HCT116 (cell line): ENCODE measurements at regions not wholly inside any gene's neighbourhood (a gene's known extent, or its start where the extent isn't known, plus 50 kb on each side); places are given as distances from the start of the nearest gene placed in this dataset.

Experiments used
- ATAC-seq: fragments of 200-7000 bp; cut with Tn5 transposase; 2 replicates; pipeline ENCODE4 v1.9.1; 2020; ENCODE audit warnings: mild to moderate bottlenecking, moderate library complexity
- BruUV-seq: library from RNA; stranded (reverse); fragments of 400-500 nt; replicated peaks from 2 replicates; lab custom pipeline; 2021; lab: Mats Ljungman, UMichigan
- CTCF ChIA-PET: fragments of 300-600 bp; sonication (Branson Sonifier 250); formaldehyde crosslinking; loops from one replicate; lab custom pipeline; 2021; ENCODE audit warnings: antibody characterized with exemption; lab: Charles Lee
- POLR2A ChIA-PET: fragments of 300-600, 350-600 bp; sonication (Branson Sonifier 250); formaldehyde crosslinking; loops from one replicate; lab custom pipeline; 2021; ENCODE audit warnings: antibody characterized with exemption; lab: Charles Lee
- RAD21 ChIA-PET, 2 experiments: fragments of 300-600 bp; sonication (Branson Sonifier 250); formaldehyde crosslinking; loops; one replicate each; lab custom pipeline; 2023; ENCODE audit warnings: low total read pairs in 2 of 2; ENCODE audit not compliant: uncharacterized antibody in 2 of 2, unreplicated experiment in 2 of 2, low non-redundant PET in 1 of 2; lab: Charles Lee
- DNase-seq: peaks from one replicate; pipeline ENCODE4 v3.0.0-alpha.2; 2010; ENCODE audit warnings: low read depth, low spot score
- H2AFZ ChIP-seq: fragments of 200-600 bp; shearing (Covaris generic), sonication (generic); 2 replicates; pipeline ENCODE4 v1.6.1; 2017; ENCODE audit warnings: low read depth, mixed run types, mixed read lengths, antibody characterized with exemption, low read length; ENCODE audit not compliant: poor library complexity, severe bottlenecking
- H3K27ac ChIP-seq: 2 replicates; pipeline ENCODE4 v1.5.1; 2012; ENCODE audit warnings: low read depth, low read length
- H3K27me3 ChIP-seq: fragments of 200-600 bp; sonication (generic); 2 replicates; pipeline ENCODE4 v1.6.1; 2016; ENCODE audit warnings: mixed run types, low read length, mixed read lengths; ENCODE audit not compliant: insufficient read depth
- H3K36me3 ChIP-seq, 2 experiments: fragments of 200-500 bp in 1 of 2; fragments of 200-600 bp in 1 of 2; sonication (Bioruptor generic) in 1 of 2; sonication (generic) in 1 of 2; 2 replicates each; pipeline versions ENCODE4 v1.5.1 to v1.6.1; 2014 to 2016; ENCODE audit warnings: low read length in 2 of 2, inconsistent platforms in 1 of 2, mixed read lengths in 1 of 2, mixed run types in 1 of 2; ENCODE audit not compliant: insufficient read depth in 2 of 2, control insufficient read depth in 1 of 2
- H3K4me1 ChIP-seq, 2 experiments: fragments of 200-600 bp in 1 of 2; sonication (generic) in 1 of 2; 2 replicates each; pipeline versions ENCODE4 v1.5.1 to v1.6.1; 2012 to 2017; ENCODE audit warnings: low read length in 2 of 2, inconsistent platforms in 1 of 2, mild to moderate bottlenecking in 1 of 2, mixed read lengths in 1 of 2, mixed run types in 1 of 2, moderate library complexity in 1 of 2; ENCODE audit not compliant: insufficient read depth in 2 of 2, control insufficient read depth in 1 of 2
- H3K4me2 ChIP-seq: fragments of 200-600 bp; sonication (generic); 2 replicates; pipeline ENCODE4 v1.6.1; 2017; ENCODE audit warnings: mixed run types, low read length, mixed read lengths
- H3K4me3 ChIP-seq, 2 experiments: fragments of 200-600 bp in 1 of 2; sonication (generic) in 1 of 2; replicated peaks in 1 of 2; 2 replicates each; pipeline ENCODE4 v1.5.1; 2011 to 2016; ENCODE audit warnings: low read length in 2 of 2, control low read depth in 1 of 2, low read depth in 1 of 2, mild to moderate bottlenecking in 1 of 2, mixed read lengths in 1 of 2, mixed run types in 1 of 2
- H3K79me2 ChIP-seq: fragments of 200-600 bp; sonication (generic); 2 replicates; pipeline ENCODE4 v1.6.1; 2017; ENCODE audit warnings: mild to moderate bottlenecking, mixed run types, low read length, moderate library complexity, mixed read lengths; ENCODE audit not compliant: insufficient read depth
- H3K9ac ChIP-seq: fragments of 200-600 bp; sonication (generic); 2 replicates; pipeline ENCODE4 v1.6.1; 2016; ENCODE audit warnings: low read length, mixed read lengths
- H3K9me2 ChIP-seq: fragments of 200-600 bp; sonication (generic), shearing (Covaris generic); 2 replicates; pipeline ENCODE4 v1.6.1; 2017; ENCODE audit warnings: mixed run types, mild to moderate bottlenecking, moderate library complexity; ENCODE audit not compliant: insufficient read depth
- H3K9me3 ChIP-seq, 2 experiments: fragments of 200-500 bp in 1 of 2; fragments of 200-600 bp in 1 of 2; sonication (Bioruptor generic) in 1 of 2; sonication (generic) in 1 of 2; 2 replicates each; pipeline ENCODE4 v1.6.1; 2014 to 2017; ENCODE audit warnings: low read length in 2 of 2, mixed read lengths in 2 of 2, inconsistent platforms in 1 of 2, low read depth in 1 of 2, mild to moderate bottlenecking in 1 of 2, mixed run types in 1 of 2, moderate library complexity in 1 of 2; ENCODE audit not compliant: control insufficient read depth in 1 of 2, insufficient read depth in 1 of 2
- H4K20me1 ChIP-seq: fragments of 200-600 bp; sonication (generic), shearing (Covaris generic); 2 replicates; pipeline ENCODE4 v1.6.1; 2017; ENCODE audit warnings: mixed run types, mild to moderate bottlenecking, moderate library complexity; ENCODE audit not compliant: insufficient read depth
- ATF3 ChIP-seq: IDR thresholded peaks from 2 replicates; pipeline ENCODE4 v1.6.1; 2012
- CEBPB ChIP-seq: IDR thresholded peaks from 2 replicates; pipeline ENCODE4 v1.6.1; 2012; ENCODE audit warnings: low read depth
- CTCF ChIP-seq, 3 experiments: fragments of 200-600 bp in 1 of 3; sonication (generic) in 1 of 3; IDR thresholded peaks in 2 of 3; conservative IDR thresholded peaks in 1 of 3; 2 replicates each; pipeline ENCODE4 v1.5.1; 2012 to 2017; ENCODE audit warnings: low read depth in 2 of 3, low read length in 2 of 3, antibody characterized with exemption in 1 of 3, borderline replicate concordance in 1 of 3, control low read depth in 1 of 3, mild to moderate bottlenecking in 1 of 3, mixed read lengths in 1 of 3, mixed run types in 1 of 3, moderate library complexity in 1 of 3; ENCODE audit not compliant: insufficient read depth in 1 of 3
- EGR1 ChIP-seq: IDR thresholded peaks from 2 replicates; pipeline ENCODE4 v1.6.1; 2012; ENCODE audit warnings: low read depth
- ELF1 ChIP-seq: IDR thresholded peaks from 2 replicates; pipeline ENCODE4 v1.6.1; 2012; ENCODE audit warnings: low read depth, borderline replicate concordance
- EZH2 ChIP-seq: fragments of 200-600 bp; sonication (generic); IDR thresholded peaks from 2 replicates; pipeline ENCODE4 v1.6.1; 2017; ENCODE audit warnings: antibody characterized with exemption, mixed run types
- EZH2phosphoT487 ChIP-seq: fragments of 200-600 bp; IDR thresholded peaks from 2 replicates; pipeline ENCODE4 v1.6.1; 2018; ENCODE audit warnings: antibody characterized with exemption, borderline replicate concordance
- FOSL1 ChIP-seq: IDR thresholded peaks from 2 replicates; pipeline ENCODE4 v1.6.1; 2012; ENCODE audit warnings: low read depth
- JUND ChIP-seq: IDR thresholded peaks from 2 replicates; pipeline ENCODE4 v1.6.1; 2012
- MAX ChIP-seq: IDR thresholded peaks from 2 replicates; pipeline ENCODE4 v1.6.1; 2012
- RAD21 ChIP-seq: IDR thresholded peaks from 2 replicates; pipeline ENCODE4 v1.6.1; 2012; ENCODE audit warnings: low read depth, mild to moderate bottlenecking
- REST ChIP-seq: IDR thresholded peaks from 2 replicates; pipeline ENCODE4 v1.6.1; 2012; ENCODE audit warnings: low read depth
- SP1 ChIP-seq: IDR thresholded peaks from 2 replicates; pipeline ENCODE4 v1.6.1; 2012; ENCODE audit warnings: low read depth
- SRF ChIP-seq: IDR thresholded peaks from 2 replicates; pipeline ENCODE4 v1.6.1; 2012; ENCODE audit warnings: low read depth
- TCF7L2 ChIP-seq: IDR thresholded peaks from 2 replicates; pipeline ENCODE4 v1.7.0; 2011; ENCODE audit warnings: borderline replicate concordance, inconsistent platforms; ENCODE audit not compliant: insufficient read depth, insufficient read length; ENCODE audit errors: extremely low read depth
- YY1 ChIP-seq: IDR thresholded peaks from 2 replicates; pipeline ENCODE4 v1.6.1; 2011; ENCODE audit warnings: low read length, low read depth, moderate library complexity, mild to moderate bottlenecking; ENCODE audit not compliant: insufficient replicate concordance; ENCODE audit errors: extremely low read depth
- ZBTB33 ChIP-seq: IDR thresholded peaks from 2 replicates; pipeline ENCODE4 v1.6.1; 2011; ENCODE audit warnings: mild to moderate bottlenecking, low read length, moderate library complexity; ENCODE audit not compliant: insufficient replicate concordance; ENCODE audit errors: extremely low read depth
- ZFX ChIP-seq: fragments of 450-650 bp; IDR thresholded peaks from 2 replicates; pipeline ENCODE4 v1.6.1; 2017
- ZNF274 ChIP-seq: fragments of 200-500 bp; sonication (Bioruptor generic); IDR thresholded peaks from 2 replicates; pipeline ENCODE4 v1.6.1; 2014; ENCODE audit warnings: mild to moderate bottlenecking, low read depth, low read length, inconsistent platforms
- intact Hi-C: fragments of 100-400 bp; cut with micrococcal nuclease; formaldehyde crosslinking; loops from 2 replicates; pipeline ENCODE4 v1.10.0; 2022

DNA sequence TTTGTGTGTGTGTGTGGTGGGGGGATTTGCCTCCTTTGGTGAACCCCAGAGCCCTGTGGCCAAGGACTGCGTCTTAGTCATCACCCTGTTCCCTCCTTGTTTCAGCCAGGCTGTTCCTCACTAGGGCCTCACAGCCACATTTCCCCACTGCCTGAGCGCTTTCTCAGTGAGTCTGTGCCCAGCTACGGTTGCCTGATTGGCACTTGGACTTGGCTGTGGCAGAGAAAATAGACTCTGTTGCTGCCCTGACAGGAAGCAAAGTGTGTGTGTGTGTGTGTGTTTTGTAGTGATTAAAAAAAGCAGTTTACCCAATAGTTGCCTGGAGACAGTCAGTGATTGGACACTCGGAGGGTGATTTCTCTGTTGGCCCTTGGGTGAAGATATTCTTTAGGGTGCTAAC lies 113.0 kb downstream of the UCHL1 start:
- Histone ChIP-seq H4K20me1 (no peaks in the 10 kb centered on the region), H3K9ac (no peak overlapping the region), H3K79me2 (no peaks in the 10 kb centered on the region), H3K27me3 (no peaks in the 10 kb centered on the region), H2AFZ (no peak overlapping the region), H3K36me3 (no peaks in the 10 kb centered on the region), H3K9me3 (no peaks in the 10 kb centered on the region), H3K9me2 (no peaks in the 10 kb centered on the region), H3K4me3 (no peak overlapping the region), H3K4me1 (no peaks in the 10 kb centered on the region), H3K4me2 (no peak overlapping the region), H3K27ac (no peak overlapping the region)
- DNase-seq (no peak), ATAC-seq (no peak)
- ChIA-PET RAD21 (no interaction called here), POLR2A (no interaction called here), CTCF (no interaction called here)
- intact Hi-C loops: no loop called here
- TF ChIP-seq ZNF274 (no peak), ZFX (no peak), EZH2 (no peak), MAX (no peak), REST (no peak), YY1 (no peak), SRF (no peak), CEBPB (no peak), FOSL1 (no peak), ZBTB33 (no peak), ELF1 (no peak), EGR1 (no peak), CTCF (IDR thresholded peaks at IDR 0.05 in 2 of 3, conservative IDR thresholded peaks at IDR 0.05 in 1 of 3; ENCODE audit: borderline replicate concordance in 1 of 3, insufficient read depth in 1 of 3, low read depth in 2 of 3, low read length in 2 of 3) (no peak), ATF3 (no peak), EZH2phosphoT487 (no peak), TCF7L2 (no peak), RAD21 (no peak), SP1 (no peak), JUND (no peak)
- BruUV-seq: no TSS peak
